Astrocyte (in vitro differentiated cells and primary cell): ENCODE measurements at regions not wholly inside any gene's neighbourhood (a gene's known extent, or its start where the extent isn't known, plus 50 kb on each side); places are given as distances from the start of the nearest gene placed in this dataset.

ENCODE experiments used
- DNase-seq: peaks from one replicate; pipeline ENCODE4 v3.0.0-alpha.2; 2010; ENCODE audit warnings: low read depth
- FAIRE-seq: peaks from 2 replicates; lab custom pipeline; 2011; peaks lifted over from hg19 to GRCh38; lab: Jason Lieb, UNC
- H2AFZ ChIP-seq: 2 replicates; pipeline ENCODE4 v1.6.0; 2012; ENCODE audit warnings: low read depth, low read length, inconsistent platforms
- H3K27ac ChIP-seq: 2 replicates; pipeline ENCODE4 v1.5.1; 2011; ENCODE audit warnings: low read depth, low read length, inconsistent platforms
- H3K27me3 ChIP-seq: 2 replicates; pipeline ENCODE4 v1.6.0; 2011; ENCODE audit warnings: low read length, inconsistent platforms; ENCODE audit not compliant: insufficient read depth
- H3K36me3 ChIP-seq: 2 replicates; pipeline ENCODE4 v1.5.1; 2011; ENCODE audit warnings: low read length, inconsistent platforms; ENCODE audit not compliant: insufficient read depth
- H3K4me1 ChIP-seq: 2 replicates; pipeline ENCODE4 v1.5.1; 2011; ENCODE audit warnings: low read length, inconsistent platforms; ENCODE audit not compliant: insufficient read depth
- H3K4me2 ChIP-seq: 2 replicates; pipeline ENCODE4 v1.6.0; 2012; ENCODE audit warnings: low read length, inconsistent platforms
- H3K4me3 ChIP-seq: 2 replicates; pipeline ENCODE4 v1.5.1; 2011; ENCODE audit warnings: low read depth, mild to moderate bottlenecking, low read length, inconsistent platforms; ENCODE audit not compliant: insufficient read depth
- H3K79me2 ChIP-seq: 2 replicates; pipeline ENCODE4 v1.6.0; 2012; ENCODE audit warnings: mild to moderate bottlenecking, low read length, inconsistent platforms; ENCODE audit not compliant: insufficient read depth
- H3K9ac ChIP-seq: 2 replicates; pipeline ENCODE4 v1.6.0; 2012; ENCODE audit warnings: mild to moderate bottlenecking, low read length, inconsistent platforms
- H3K9me3 ChIP-seq: 2 replicates; pipeline ENCODE4 v1.5.1; 2012; ENCODE audit warnings: low read depth, mild to moderate bottlenecking, low read length, inconsistent platforms; ENCODE audit not compliant: insufficient read depth
- H4K20me1 ChIP-seq: 2 replicates; pipeline ENCODE4 v1.6.0; 2012; ENCODE audit warnings: low read length, inconsistent platforms; ENCODE audit not compliant: insufficient read depth
- H3K27ac Mint-ChIP-seq: one replicate; pipeline ENCODE4 v1.8.0; 2021; ENCODE audit warnings: mild to moderate bottlenecking, mixed read lengths; ENCODE audit not compliant: unreplicated experiment
- H3K27me3 Mint-ChIP-seq: one replicate; pipeline ENCODE4 v1.8.0; 2021; ENCODE audit warnings: low read depth, mixed read lengths; ENCODE audit not compliant: unreplicated experiment
- H3K36me3 Mint-ChIP-seq: one replicate; pipeline ENCODE4 v1.8.0; 2021; ENCODE audit warnings: low read depth, mixed read lengths; ENCODE audit not compliant: unreplicated experiment
- H3K4me1 Mint-ChIP-seq: one replicate; pipeline ENCODE4 v1.8.0; 2021; ENCODE audit warnings: low read depth, mixed read lengths; ENCODE audit not compliant: unreplicated experiment
- H3K4me3 Mint-ChIP-seq: one replicate; pipeline ENCODE4 v1.8.0; 2021; ENCODE audit warnings: mild to moderate bottlenecking, moderate library complexity, mixed read lengths; ENCODE audit not compliant: unreplicated experiment
- H3K9me3 Mint-ChIP-seq: one replicate; pipeline ENCODE4 v1.8.0; 2021; ENCODE audit warnings: mild to moderate bottlenecking, mixed read lengths; ENCODE audit not compliant: unreplicated experiment
- EZH2 ChIP-seq: IDR thresholded peaks from 2 replicates; pipeline ENCODE4 v1.6.1; 2012; ENCODE audit warnings: mild to moderate bottlenecking, low read length, inconsistent platforms; ENCODE audit not compliant: insufficient read depth
- TF ChIP-seq, protein P1 (sequence below): IDR thresholded peaks from 2 replicates; pipeline ENCODE4 v1.5.1; 2011; ENCODE audit warnings: low read depth, mild to moderate bottlenecking, inconsistent platforms, low read length, moderate library complexity; ENCODE audit not compliant: insufficient read depth

GRCh38 chr4:184324939-184325477 lies 107.3 kb upstream of the ENPP6 start:
- Mint-ChIP-seq H3K4me3 (no peak overlapping the region), H3K4me1 (no peaks in the 10 kb centered on the region), H3K36me3 (no peaks in the 10 kb centered on the region), H3K27ac (no peak overlapping the region), H3K27me3 (no peaks in the 10 kb centered on the region), H3K9me3 (peaks cover 4% of the 10 kb centered on the region)
- Histone ChIP-seq H3K4me1 (peaks cover 4% of the 10 kb centered on the region), H3K9ac (no peak overlapping the region), H3K27ac (no peak overlapping the region), H2AFZ (no peak overlapping the region), H3K27me3 (no peaks in the 10 kb centered on the region), H3K79me2 (no peaks in the 10 kb centered on the region), H3K4me2 (no peak overlapping the region), H3K4me3 (no peak overlapping the region), H3K9me3 (no peaks in the 10 kb centered on the region), H3K36me3 (no peaks in the 10 kb centered on the region), H4K20me1 (no peaks in the 10 kb centered on the region)
- DNase-seq (no peak), FAIRE-seq (no peak)
- TF ChIP-seq, protein P1, sequence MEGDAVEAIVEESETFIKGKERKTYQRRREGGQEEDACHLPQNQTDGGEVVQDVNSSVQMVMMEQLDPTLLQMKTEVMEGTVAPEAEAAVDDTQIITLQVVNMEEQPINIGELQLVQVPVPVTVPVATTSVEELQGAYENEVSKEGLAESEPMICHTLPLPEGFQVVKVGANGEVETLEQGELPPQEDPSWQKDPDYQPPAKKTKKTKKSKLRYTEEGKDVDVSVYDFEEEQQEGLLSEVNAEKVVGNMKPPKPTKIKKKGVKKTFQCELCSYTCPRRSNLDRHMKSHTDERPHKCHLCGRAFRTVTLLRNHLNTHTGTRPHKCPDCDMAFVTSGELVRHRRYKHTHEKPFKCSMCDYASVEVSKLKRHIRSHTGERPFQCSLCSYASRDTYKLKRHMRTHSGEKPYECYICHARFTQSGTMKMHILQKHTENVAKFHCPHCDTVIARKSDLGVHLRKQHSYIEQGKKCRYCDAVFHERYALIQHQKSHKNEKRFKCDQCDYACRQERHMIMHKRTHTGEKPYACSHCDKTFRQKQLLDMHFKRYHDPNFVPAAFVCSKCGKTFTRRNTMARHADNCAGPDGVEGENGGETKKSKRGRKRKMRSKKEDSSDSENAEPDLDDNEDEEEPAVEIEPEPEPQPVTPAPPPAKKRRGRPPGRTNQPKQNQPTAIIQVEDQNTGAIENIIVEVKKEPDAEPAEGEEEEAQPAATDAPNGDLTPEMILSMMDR, result no peak
- TF ChIP-seq EZH2, result no peak

DNA sequence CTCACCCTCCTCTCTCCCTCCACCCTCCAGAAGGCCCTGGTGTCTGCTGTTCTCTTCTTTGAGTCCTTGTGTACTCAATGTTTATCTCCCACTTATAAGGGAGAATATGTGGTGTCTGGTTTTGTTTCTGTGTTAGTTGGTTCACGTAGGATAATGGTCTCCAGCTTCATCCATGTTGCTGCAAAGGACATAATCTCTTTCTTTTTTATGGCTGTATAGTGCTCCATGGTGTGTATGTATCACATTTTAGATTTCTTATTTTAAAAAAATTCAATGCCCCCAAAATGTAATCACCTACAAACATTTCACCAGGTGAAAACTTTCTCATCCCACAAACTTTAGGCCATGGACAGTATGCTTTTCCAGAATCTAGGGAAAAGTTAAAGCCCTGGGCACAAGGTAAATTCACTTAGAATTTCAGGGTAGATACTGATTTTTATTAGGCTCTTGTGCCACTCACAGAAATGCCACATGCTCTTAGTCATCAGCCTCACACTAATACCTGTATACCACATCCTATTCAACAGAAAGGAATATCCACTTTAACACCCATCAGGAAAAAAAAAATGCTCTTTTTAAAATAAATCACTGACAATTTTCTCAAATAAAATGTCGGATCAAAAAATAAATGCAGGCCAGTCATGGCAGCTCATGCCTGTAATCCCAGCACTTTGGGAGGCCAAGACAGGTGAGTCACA lies 104.8 kb upstream of the ENPP6 start:
- H3K36me3 ChIP-seq, result no peaks in the 10 kb centered on the region
- DNase-seq (no peak), FAIRE-seq (no peak)
- Mint-ChIP-seq H3K4me1 (no peaks in the 10 kb centered on the region), H3K4me3 (no peak overlapping the region), H3K36me3 (no peaks in the 10 kb centered on the region), H3K27ac (no peak overlapping the region), H3K27me3 (no peaks in the 10 kb centered on the region), H3K9me3 (peaks cover 4% of the 10 kb centered on the region)
- H3K27me3 ChIP-seq, result no peaks in the 10 kb centered on the region
- no peak overlapping the region for H3K9ac ChIP-seq
- no peak overlapping the region for H3K27ac ChIP-seq
- no peak overlapping the region for H3K4me2 ChIP-seq
- no peak overlapping the region for H3K4me3 ChIP-seq
- H3K9me3 ChIP-seq, result no peaks in the 10 kb centered on the region
- H4K20me1 ChIP-seq, result no peaks in the 10 kb centered on the region
- H3K79me2 ChIP-seq, result no peaks in the 10 kb centered on the region
- no peaks in the 10 kb centered on the region for H3K4me1 ChIP-seq
- TF ChIP-seq, protein P1, result no peak
- TF ChIP-seq EZH2, result no peak
- H2AFZ ChIP-seq, result no peak overlapping the region

- TF ChIP-seq, protein P1, result no peak
- no peak for TF ChIP-seq EZH2
- DNase-seq (no peak), FAIRE-seq (no peak)
- Histone ChIP-seq H3K36me3 (no peaks in the 10 kb centered on the region), H2AFZ (no peak overlapping the region), H3K4me2 (no peak overlapping the region), H3K9me3 (no peaks in the 10 kb centered on the region), H3K27me3 (no peaks in the 10 kb centered on the region), H4K20me1 (no peaks in the 10 kb centered on the region), H3K4me1 (no peaks in the 10 kb centered on the region), H3K27ac (no peak overlapping the region), H3K79me2 (no peaks in the 10 kb centered on the region), H3K9ac (no peak overlapping the region), H3K4me3 (no peak overlapping the region)
- Mint-ChIP-seq H3K27me3 (peaks cover 3% of the 10 kb centered on the region), H3K4me1 (no peaks in the 10 kb centered on the region), H3K4me3 (no peak overlapping the region), H3K9me3 (peaks cover under 1% of the 10 kb centered on the region), H3K36me3 (no peaks in the 10 kb centered on the region), H3K27ac (no peak overlapping the region)
These were observed 103.0 kb upstream of the ENPP6 start for GRCh38 chr4:184320631-184321030.
